ENCODE measurements at regions not wholly inside any gene's neighbourhood (a gene's known extent, or its start where the extent isn't known, plus 50 kb on each side); places are given as distances from the start of the nearest gene placed in this dataset.
"Not testable (repeated sequence)": the region's sequence is repeated elsewhere in the genome, so short reads cannot be mapped to it uniquely, and the experiment has no call there.

DNA sequence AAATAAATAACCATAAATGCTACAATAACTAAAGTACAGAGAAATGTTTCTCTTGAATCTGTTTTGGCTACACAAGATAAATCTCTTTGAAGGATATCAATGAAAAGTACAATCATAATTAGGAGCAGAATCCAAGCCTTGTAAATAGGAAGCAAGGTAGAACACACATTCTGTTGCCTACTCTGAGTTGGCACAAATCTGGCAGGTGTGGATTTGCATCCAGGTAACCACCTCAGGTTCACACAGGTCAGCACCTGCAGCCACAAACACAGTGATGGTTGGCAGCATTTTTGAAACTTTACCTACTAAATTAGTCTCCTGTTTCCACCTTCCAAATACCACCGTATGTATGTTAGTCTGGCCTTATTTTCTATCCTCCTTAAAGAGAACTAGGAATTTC, 105.3 kb upstream of the PIK3R1 start:
- H3K9me1 ChIP-seq (ENCODE audit: control insufficient read depth, extremely low read depth, insufficient read depth, low read length): no peaks in the 10 kb centered on the region
- H4K20me1 ChIP-seq (ENCODE audit: control insufficient read depth, extremely low read depth, insufficient read depth, low read length): no peaks in the 10 kb centered on the region
- no peak for TF ChIP-seq EZH2 (IDR thresholded peaks at IDR 0.05; ENCODE audit: low read length)
- TF ChIP-seq, protein P1, sequence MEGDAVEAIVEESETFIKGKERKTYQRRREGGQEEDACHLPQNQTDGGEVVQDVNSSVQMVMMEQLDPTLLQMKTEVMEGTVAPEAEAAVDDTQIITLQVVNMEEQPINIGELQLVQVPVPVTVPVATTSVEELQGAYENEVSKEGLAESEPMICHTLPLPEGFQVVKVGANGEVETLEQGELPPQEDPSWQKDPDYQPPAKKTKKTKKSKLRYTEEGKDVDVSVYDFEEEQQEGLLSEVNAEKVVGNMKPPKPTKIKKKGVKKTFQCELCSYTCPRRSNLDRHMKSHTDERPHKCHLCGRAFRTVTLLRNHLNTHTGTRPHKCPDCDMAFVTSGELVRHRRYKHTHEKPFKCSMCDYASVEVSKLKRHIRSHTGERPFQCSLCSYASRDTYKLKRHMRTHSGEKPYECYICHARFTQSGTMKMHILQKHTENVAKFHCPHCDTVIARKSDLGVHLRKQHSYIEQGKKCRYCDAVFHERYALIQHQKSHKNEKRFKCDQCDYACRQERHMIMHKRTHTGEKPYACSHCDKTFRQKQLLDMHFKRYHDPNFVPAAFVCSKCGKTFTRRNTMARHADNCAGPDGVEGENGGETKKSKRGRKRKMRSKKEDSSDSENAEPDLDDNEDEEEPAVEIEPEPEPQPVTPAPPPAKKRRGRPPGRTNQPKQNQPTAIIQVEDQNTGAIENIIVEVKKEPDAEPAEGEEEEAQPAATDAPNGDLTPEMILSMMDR (optimal IDR thresholded peaks at IDR 0.05 in 1 of 3, IDR thresholded peaks at IDR 0.05 in 1 of 3, conservative IDR thresholded peaks at IDR 0.05 in 1 of 3; ENCODE audit: extremely low read depth in 1 of 3, insufficient read depth in 2 of 3, low read length in 3 of 3): no peak
- no peak for DNase-seq (ENCODE audit: low read depth, low spot score)
- H3K27me3 ChIP-seq (ENCODE audit: control insufficient read depth, extremely low read depth, insufficient read depth, low read length): no peaks in the 10 kb centered on the region
- no peak overlapping the region for H3K4me2 ChIP-seq (ENCODE audit: control insufficient read depth, extremely low read depth, insufficient read depth, low read depth, low read length)
- peaks cover 4% of the 10 kb centered on the region for H3K4me1 ChIP-seq (ENCODE audit: control insufficient read depth, extremely low read depth, insufficient read depth, low read length)
- dilution Hi-C loops (cut with MboI; ENCODE audit: extremely low pct_ligation_motif_present, low sequenced_read_pairs): no loop called here
- H3K27ac ChIP-seq (ENCODE audit: control insufficient read depth, insufficient read depth, low read length): no peak overlapping the region
- no peak for FAIRE-seq
- H2AFZ ChIP-seq (ENCODE audit: control insufficient read depth, low read length): no peak overlapping the region
- no peak overlapping the region for H3K4me3 ChIP-seq (ENCODE audit: control insufficient read depth in 2 of 3, extremely low read depth in 1 of 3, insufficient read depth in 2 of 3, low read depth in 1 of 3, low read length in 3 of 3)
- H3K9ac ChIP-seq (ENCODE audit: control insufficient read depth, extremely low read depth, insufficient read depth, low read length): no peak overlapping the region
- no peaks in the 10 kb centered on the region for H3K79me2 ChIP-seq (ENCODE audit: control insufficient read depth, insufficient read depth, low read length)
- H3K36me3 ChIP-seq (ENCODE audit: control insufficient read depth in 2 of 2, extremely low read depth in 1 of 2, insufficient read depth in 2 of 2, low read length in 2 of 2): no peaks in the 10 kb centered on the region
- no peaks in the 10 kb centered on the region for H3K9me3 ChIP-seq (ENCODE audit: control insufficient read depth, low read depth, low read length)

DNA sequence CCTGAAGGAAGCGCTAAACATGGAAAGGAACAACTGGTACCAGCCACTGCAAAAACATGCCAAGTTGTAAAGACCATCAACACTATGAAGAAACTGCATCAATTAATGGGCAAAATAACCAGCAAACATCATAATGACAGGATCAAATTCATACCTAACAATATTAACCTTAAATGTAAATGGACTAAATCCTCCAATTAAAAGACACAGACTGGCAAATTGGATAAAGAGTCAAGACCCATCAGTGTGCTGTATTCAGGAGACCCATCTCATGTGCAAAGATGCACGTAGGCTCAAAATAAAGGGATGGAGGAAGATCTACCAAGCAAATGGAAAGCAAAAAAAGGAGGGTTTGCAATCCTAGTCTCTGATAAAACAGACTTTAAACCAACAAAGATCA, 111.3 kb upstream of the PIK3R1 start:
- H3K27me3 ChIP-seq (ENCODE audit: control insufficient read depth, extremely low read depth, insufficient read depth, low read length); H3K79me2 ChIP-seq (ENCODE audit: control insufficient read depth, insufficient read depth, low read length); H3K4me3 ChIP-seq (ENCODE audit: control insufficient read depth in 2 of 3, extremely low read depth in 1 of 3, insufficient read depth in 2 of 3, low read depth in 1 of 3, low read length in 3 of 3); H3K36me3 ChIP-seq (ENCODE audit: control insufficient read depth in 2 of 2, extremely low read depth in 1 of 2, insufficient read depth in 2 of 2, low read length in 2 of 2); DNase-seq (ENCODE audit: low read depth, low spot score); dilution Hi-C loops (cut with MboI; ENCODE audit: extremely low pct_ligation_motif_present, low sequenced_read_pairs); H4K20me1 ChIP-seq (ENCODE audit: control insufficient read depth, extremely low read depth, insufficient read depth, low read length); H3K4me2 ChIP-seq (ENCODE audit: control insufficient read depth, extremely low read depth, insufficient read depth, low read depth, low read length); FAIRE-seq; H3K9me1 ChIP-seq (ENCODE audit: control insufficient read depth, extremely low read depth, insufficient read depth, low read length); H3K4me1 ChIP-seq (ENCODE audit: control insufficient read depth, extremely low read depth, insufficient read depth, low read length); H3K9me3 ChIP-seq (ENCODE audit: control insufficient read depth, low read depth, low read length); H3K9ac ChIP-seq (ENCODE audit: control insufficient read depth, extremely low read depth, insufficient read depth, low read length); H2AFZ ChIP-seq (ENCODE audit: control insufficient read depth, low read length); H3K27ac ChIP-seq (ENCODE audit: control insufficient read depth, insufficient read depth, low read length): not testable (repeated sequence)

DNA sequence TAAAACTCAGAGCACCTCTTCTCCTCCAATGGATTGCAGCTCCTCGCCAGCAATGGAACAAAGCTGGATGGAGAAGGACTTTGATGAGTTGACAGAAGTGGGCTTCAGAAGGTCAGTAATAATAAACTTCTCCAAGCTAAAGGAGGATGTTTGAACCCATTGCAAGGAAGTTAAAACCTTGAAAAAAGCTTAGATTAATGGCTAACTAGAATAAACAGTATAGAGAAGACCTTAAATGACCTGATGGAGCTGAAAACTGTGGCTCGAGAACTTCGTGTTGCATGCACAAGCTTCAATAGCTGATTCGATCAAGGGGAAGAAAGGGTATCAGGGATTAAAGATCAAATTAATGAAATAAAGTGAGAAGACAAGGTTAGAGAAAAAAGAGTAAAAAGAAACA, 112.3 kb upstream of the PIK3R1 start:
- H3K27me3 ChIP-seq (ENCODE audit: control insufficient read depth, extremely low read depth, insufficient read depth, low read length); H3K9me1 ChIP-seq (ENCODE audit: control insufficient read depth, extremely low read depth, insufficient read depth, low read length); H4K20me1 ChIP-seq (ENCODE audit: control insufficient read depth, extremely low read depth, insufficient read depth, low read length); DNase-seq (ENCODE audit: low read depth, low spot score); H3K4me3 ChIP-seq (ENCODE audit: control insufficient read depth in 2 of 3, extremely low read depth in 1 of 3, insufficient read depth in 2 of 3, low read depth in 1 of 3, low read length in 3 of 3); H3K9ac ChIP-seq (ENCODE audit: control insufficient read depth, extremely low read depth, insufficient read depth, low read length); H3K4me2 ChIP-seq (ENCODE audit: control insufficient read depth, extremely low read depth, insufficient read depth, low read depth, low read length); FAIRE-seq; H3K9me3 ChIP-seq (ENCODE audit: control insufficient read depth, low read depth, low read length); H3K36me3 ChIP-seq (ENCODE audit: control insufficient read depth in 2 of 2, extremely low read depth in 1 of 2, insufficient read depth in 2 of 2, low read length in 2 of 2); H3K79me2 ChIP-seq (ENCODE audit: control insufficient read depth, insufficient read depth, low read length); dilution Hi-C loops (cut with MboI; ENCODE audit: extremely low pct_ligation_motif_present, low sequenced_read_pairs); H3K4me1 ChIP-seq (ENCODE audit: control insufficient read depth, extremely low read depth, insufficient read depth, low read length); H3K27ac ChIP-seq (ENCODE audit: control insufficient read depth, insufficient read depth, low read length); H2AFZ ChIP-seq (ENCODE audit: control insufficient read depth, low read length): not testable (repeated sequence)
